H9 (cell line): ENCODE measurements at regions not wholly inside any gene's neighbourhood (a gene's known extent, or its start where the extent isn't known, plus 50 kb on each side); places are given as distances from the start of the nearest gene placed in this dataset.

ENCODE experiments used
- DNase-seq: peaks from one replicate; pipeline ENCODE4 v3.0.0-alpha.2; 2017
- H2AFZ ChIP-seq: one replicate; pipeline ENCODE4 v1.6.1; 2013; ENCODE audit warnings: mild to moderate bottlenecking, low read length, control low read depth, moderate library complexity
- H2AK5ac ChIP-seq: 2 replicates; pipeline ENCODE4 v1.6.1; 2013; ENCODE audit warnings: low read length, control low read depth, mixed read lengths; ENCODE audit not compliant: insufficient read length
- H2BK120ac ChIP-seq: one replicate; pipeline ENCODE4 v1.6.1; 2013; ENCODE audit warnings: low read depth, mild to moderate bottlenecking, low read length, control low read depth, inconsistent platforms; ENCODE audit not compliant: poor library complexity, severe bottlenecking
- H2BK12ac ChIP-seq: 2 replicates; pipeline ENCODE4 v1.6.1; 2013; ENCODE audit warnings: low read length, control low read depth, mixed read lengths, low read depth; ENCODE audit not compliant: insufficient read length
- H2BK15ac ChIP-seq: 2 replicates; pipeline ENCODE4 v1.6.1; 2013; ENCODE audit warnings: low read depth, low read length, control low read depth
- H2BK20ac ChIP-seq: one replicate; pipeline ENCODE4 v1.6.1; 2013; ENCODE audit warnings: low read depth, mild to moderate bottlenecking, low read length, control low read depth, inconsistent platforms; ENCODE audit not compliant: poor library complexity, severe bottlenecking
- H2BK5ac ChIP-seq: 2 replicates; pipeline ENCODE4 v1.6.1; 2013; ENCODE audit warnings: low read length, control low read depth, mixed read lengths; ENCODE audit not compliant: insufficient read length
- H3K14ac ChIP-seq: 2 replicates; pipeline ENCODE4 v1.6.1; 2013; ENCODE audit warnings: low read length, control low read depth; ENCODE audit not compliant: insufficient read depth
- H3K18ac ChIP-seq: 2 replicates; pipeline ENCODE4 v1.6.1; 2013; ENCODE audit warnings: low read depth, mild to moderate bottlenecking, mixed read lengths, low read length, control low read depth; ENCODE audit not compliant: insufficient read length
- H3K23ac ChIP-seq: 2 replicates; pipeline ENCODE4 v1.6.1; 2013; ENCODE audit warnings: low read length, control low read depth, mixed read lengths, low read depth; ENCODE audit not compliant: insufficient read length
- H3K23me2 ChIP-seq: 2 replicates; pipeline ENCODE4 v1.6.1; 2013; ENCODE audit warnings: low read depth, mild to moderate bottlenecking, mixed read lengths, low read length, control low read depth; ENCODE audit not compliant: insufficient read length, poor library complexity, severe bottlenecking
- H3K27ac ChIP-seq: 2 replicates; pipeline ENCODE4 v1.5.1; 2013; ENCODE audit warnings: low read length, control low read depth, mixed read lengths, low read depth; ENCODE audit not compliant: insufficient read length
- H3K27me3 ChIP-seq: 2 replicates; pipeline ENCODE4 v1.6.1; 2013; ENCODE audit warnings: low read length, control low read depth, inconsistent platforms; ENCODE audit not compliant: insufficient read depth
- H3K4ac ChIP-seq: 2 replicates; pipeline ENCODE4 v1.6.1; 2013; ENCODE audit warnings: low read depth, mild to moderate bottlenecking, control low read depth, inconsistent platforms, low read length, moderate library complexity
- H3K4me1 ChIP-seq: 2 replicates; pipeline ENCODE4 v1.6.1; 2013; ENCODE audit warnings: low read length, control low read depth, inconsistent platforms; ENCODE audit not compliant: insufficient read depth
- H3K4me2 ChIP-seq: 2 replicates; pipeline ENCODE4 v1.6.1; 2013; ENCODE audit warnings: low read length, control low read depth, mixed read lengths; ENCODE audit not compliant: insufficient read length, insufficient read depth
- H3K56ac ChIP-seq: 2 replicates; pipeline ENCODE4 v1.6.1; 2013; ENCODE audit warnings: low read depth, mild to moderate bottlenecking, mixed read lengths, low read length, control low read depth; ENCODE audit not compliant: insufficient read length
- H3K79me1 ChIP-seq: 2 replicates; pipeline ENCODE4 v1.6.1; 2013; ENCODE audit warnings: low read depth, mild to moderate bottlenecking, moderate library complexity, low read length, control low read depth, inconsistent platforms; ENCODE audit not compliant: insufficient read depth, poor library complexity, severe bottlenecking
- H3K79me2 ChIP-seq: 2 replicates; pipeline ENCODE4 v1.6.1; 2013; ENCODE audit warnings: low read length, control low read depth, inconsistent platforms; ENCODE audit not compliant: insufficient read depth
- H3K9ac ChIP-seq: 2 replicates; pipeline ENCODE4 v1.6.1; 2013; ENCODE audit warnings: low read length, control low read depth, mixed read lengths; ENCODE audit not compliant: insufficient read length; ENCODE audit errors: extremely low read depth
- H3K9me3 ChIP-seq: one replicate; pipeline ENCODE4 v1.6.1; 2013; ENCODE audit warnings: low read depth, low read length, inconsistent platforms; ENCODE audit not compliant: control insufficient read depth
- H3T11ph ChIP-seq: one replicate; pipeline ENCODE4 v1.6.1; 2013; ENCODE audit warnings: mild to moderate bottlenecking, low read length, control low read depth, inconsistent platforms
- H4K20me1 ChIP-seq: one replicate; pipeline ENCODE4 v1.6.1; 2013; ENCODE audit not compliant: control insufficient read depth, insufficient read length, insufficient read depth
- H4K5ac ChIP-seq: 2 replicates; pipeline ENCODE4 v1.6.1; 2013; ENCODE audit warnings: low read depth, mild to moderate bottlenecking, mixed read lengths, low read length, control low read depth; ENCODE audit not compliant: insufficient read length
- H4K8ac ChIP-seq: replicated peaks from 2 replicates; pipeline ENCODE4 v1.6.1; 2013; ENCODE audit warnings: low read length, control low read depth, mixed read lengths, low read depth; ENCODE audit not compliant: insufficient read length
- H4K91ac ChIP-seq: 2 replicates; pipeline ENCODE4 v1.6.1; 2013; ENCODE audit warnings: low read depth, mild to moderate bottlenecking, moderate library complexity, mixed read lengths, low read length, control low read depth; ENCODE audit not compliant: insufficient read length
- H3K27ac Mint-ChIP-seq, 3 experiments: 2 replicates in 2 of 3; 3 replicates in 1 of 3; pipeline ENCODE4 v1.8.0; 2020 to 2021; ENCODE audit warnings: mixed read lengths in 3 of 3, mild to moderate bottlenecking in 1 of 3, moderate library complexity in 1 of 3
- H3K27me3 Mint-ChIP-seq: 2 replicates; pipeline ENCODE4 v1.8.0; 2021; ENCODE audit warnings: low read depth, mild to moderate bottlenecking, moderate library complexity, mixed read lengths
- H3K36me3 Mint-ChIP-seq, 3 experiments: 2 replicates in 2 of 3; 3 replicates in 1 of 3; pipeline ENCODE4 v1.8.0; 2020 to 2021; ENCODE audit warnings: low read depth in 3 of 3, mixed read lengths in 3 of 3; ENCODE audit not compliant: insufficient read depth in 1 of 3
- H3K4me1 Mint-ChIP-seq, 2 experiments: 2 replicates each; pipeline ENCODE4 v1.8.0; 2020; ENCODE audit warnings: mixed read lengths in 2 of 2
- H3K4me3 Mint-ChIP-seq, 2 experiments: 2 replicates in 1 of 2; 3 replicates in 1 of 2; pipeline ENCODE4 v1.8.0; 2020 to 2021; ENCODE audit warnings: mild to moderate bottlenecking in 2 of 2, mixed read lengths in 2 of 2, moderate library complexity in 1 of 2
- H3K9me3 Mint-ChIP-seq, 2 experiments: 2 replicates in 1 of 2; 3 replicates in 1 of 2; pipeline ENCODE4 v1.8.0; 2020; ENCODE audit warnings: mild to moderate bottlenecking in 2 of 2, mixed read lengths in 2 of 2, moderate library complexity in 1 of 2
- CTCF ChIP-seq: fragments of 200-600 bp; sonication (generic); conservative IDR thresholded peaks from 3 replicates; pipeline ENCODE4 v1.8.0; 2021; ENCODE audit warnings: antibody characterized with exemption, mild to moderate bottlenecking
- WGBS: extraction: QIAGEN DNeasy Blood & Tissue Kit; methylation state at CpG from one replicate; pipeline ENCODE4 v1.1.7; 2013; ENCODE audit warnings: missing lambda C conversion rate, low lambda C conversion rate, mixed read lengths; ENCODE audit not compliant: insufficient read length; ENCODE audit errors: extremely low coverage; 5-methylcytosine and 5-hydroxymethylcytosine counted together

GRCh38 chr9:135204177-135204576 is 116.7 kb downstream of the OLFM1 start:
- no peak overlapping the region for H3K9ac ChIP-seq
- H4K20me1 ChIP-seq: no peaks in the 10 kb centered on the region
- peaks cover 12% of the 10 kb centered on the region for H3K27me3 Mint-ChIP-seq
- no peak overlapping the region for H2AK5ac ChIP-seq
- H3K27ac ChIP-seq: no peak overlapping the region
- H3K9me3 Mint-ChIP-seq: peaks cover 13 to 21% of the 10 kb centered on the region in 2 experiments
- H3K36me3 Mint-ChIP-seq: peaks cover 0 to 13% (median 12%) of the 10 kb centered on the region in 3 experiments; a peak in 6 of 7 replicates
- no peak overlapping the region for H3T11ph ChIP-seq
- no peak overlapping the region for H2BK15ac ChIP-seq
- H3K23me2 ChIP-seq: no peaks in the 10 kb centered on the region
- no peak for TF ChIP-seq CTCF
- H3K4me2 ChIP-seq: no peak overlapping the region
- no CpG with 5 or more reads among the region's 8 CpGs for WGBS
- H3K18ac ChIP-seq: no peak overlapping the region
- no peak overlapping the region for H2BK20ac ChIP-seq
- no peak overlapping the region for H3K14ac ChIP-seq
- no peak overlapping the region for H2BK5ac ChIP-seq
- peaks cover 6% of the 10 kb centered on the region; the same call in 1 of the 2 replicates for H3K4me1 ChIP-seq
- no peak overlapping the region for H2BK12ac ChIP-seq
- no peak overlapping the region for H3K4ac ChIP-seq
- H2BK120ac ChIP-seq: no peak overlapping the region
- H3K23ac ChIP-seq: no peak overlapping the region
- DNase-seq: no peak
- peaks cover 5% of the 10 kb centered on the region in 2 experiments for H3K4me1 Mint-ChIP-seq
- H3K27ac Mint-ChIP-seq: no peak overlapping the region
- no peaks in the 10 kb centered on the region for H3K9me3 ChIP-seq
- H3K27me3 ChIP-seq: no peaks in the 10 kb centered on the region
- H4K5ac ChIP-seq: no peak overlapping the region
- no peak overlapping the region for H2AFZ ChIP-seq
- no peaks in the 10 kb centered on the region for H3K79me1 ChIP-seq
- no peak overlapping the region for H4K8ac ChIP-seq
- H3K4me3 Mint-ChIP-seq: no peak overlapping the region
- H3K79me2 ChIP-seq: no peaks in the 10 kb centered on the region
- H4K91ac ChIP-seq: no peak overlapping the region
- H3K56ac ChIP-seq: no peak overlapping the region
